Esophagus mucosa (tissue), 1 donor: ENCODE measurements at regions not wholly inside any gene's neighbourhood (a gene's known extent, or its start where the extent isn't known, plus 50 kb on each side); places are given as distances from the start of the nearest gene placed in this dataset.

Experiments
- ATAC-seq: fragments of 200-7000 bp; cut with Tn5 transposase; one replicate; pipeline ENCODE4 v1.9.1; 2020
- donor health status: DM: yes; HTN: yes; CAD: no.

- ATAC-seq: no peak
These were observed 235.4 kb downstream of the RAB28 start for GRCh38 chr4:13248621-13249298.

- no peak for ATAC-seq
These were observed 238.0 kb downstream of the RAB28 start for GRCh38 chr4:13246107-13246506.

GRCh38 chr4:13244444-13244843 lies 239.7 kb downstream of the RAB28 start:
- no peak for ATAC-seq

- ATAC-seq: no peak
These were observed 241.0 kb downstream of the RAB28 start for GRCh38 chr4:13243152-13243551.

- no peak for ATAC-seq
These were observed 244.1 kb downstream of the RAB28 start for GRCh38 chr4:13240066-13240465.

- no peak for ATAC-seq
These were observed 245.2 kb downstream of the RAB28 start for GRCh38 chr4:13238936-13239335.

GRCh38 chr4:13236485-13236884 lies 247.7 kb downstream of the RAB28 start:
- no peak for ATAC-seq

GRCh38 chr4:13233755-13234154 lies 250.4 kb downstream of the RAB28 start:
- no peak for ATAC-seq

GRCh38 chr4:13219971-13220370 lies 264.2 kb downstream of the RAB28 start:
- ATAC-seq: no peak

GRCh38 chr4:13218326-13218958 lies 265.7 kb downstream of the RAB28 start:
- no peak for ATAC-seq

- no peak for ATAC-seq
These were observed 268.6 kb downstream of the RAB28 start for GRCh38 chr4:13215560-13215959.

GRCh38 chr4:13212936-13213335 lies 271.2 kb downstream of the RAB28 start:
- no peak for ATAC-seq

- ATAC-seq: no peak
These were observed 274.5 kb downstream of the RAB28 start for GRCh38 chr4:13209600-13209999.

GRCh38 chr4:13208558-13209193 lies 275.5 kb downstream of the RAB28 start:
- no peak for ATAC-seq

- ATAC-seq: no peak
These were observed 276.9 kb downstream of the RAB28 start for GRCh38 chr4:13207226-13207625.

GRCh38 chr4:13203101-13203500 lies 281.0 kb downstream of the RAB28 start:
- no peak for ATAC-seq

GRCh38 chr4:13202701-13203100 lies 281.4 kb downstream of the RAB28 start:
- ATAC-seq: no peak

- ATAC-seq: no peak
These were observed 282.9 kb downstream of the RAB28 start for GRCh38 chr4:13201241-13201640.

- ATAC-seq: no peak
These were observed 287.4 kb downstream of the RAB28 start for GRCh38 chr4:13196721-13197120.

GRCh38 chr4:13193662-13194061 lies 290.5 kb downstream of the RAB28 start:
- no peak for ATAC-seq

- no peak for ATAC-seq
These were observed 293.9 kb downstream of the RAB28 start for GRCh38 chr4:13190093-13190721.

- ATAC-seq: no peak
These were observed 299.9 kb downstream of the RAB28 start for GRCh38 chr4:13184199-13184598.

GRCh38 chr4:13182133-13182532 lies 302.0 kb downstream of the RAB28 start:
- no peak for ATAC-seq

GRCh38 chr4:13181681-13182080 lies 302.5 kb downstream of the RAB28 start:
- ATAC-seq: no peak
